HG03135 (cell line): ENCODE measurements at regions not wholly inside any gene's neighbourhood (a gene's known extent, or its start where the extent isn't known, plus 50 kb on each side); places are given as distances from the start of the nearest gene placed in this dataset.
"Not testable (repeated sequence)": the region's sequence is repeated elsewhere in the genome, so short reads cannot be mapped to it uniquely, and the experiment has no call there.

Experiments used
- ATAC-seq: cut with Tn5 transposase; IDR thresholded peaks from one replicate; pipeline ENCODE4 v1.9.1; 2021; ENCODE audit warnings: mild to moderate bottlenecking, moderate library complexity; ENCODE audit not compliant: unreplicated experiment

- ATAC-seq: no peak
Measured at GRCh38 chr18:46224181-46224775, 120.1 kb downstream of the HAUS1 start.

- no peak for ATAC-seq
Measured at GRCh38 chr18:46226461-46226860, 122.3 kb downstream of the HAUS1 start.

- ATAC-seq: not testable (repeated sequence)
Measured at GRCh38 chr18:46229641-46230040, 125.5 kb downstream of the HAUS1 start.

DNA sequence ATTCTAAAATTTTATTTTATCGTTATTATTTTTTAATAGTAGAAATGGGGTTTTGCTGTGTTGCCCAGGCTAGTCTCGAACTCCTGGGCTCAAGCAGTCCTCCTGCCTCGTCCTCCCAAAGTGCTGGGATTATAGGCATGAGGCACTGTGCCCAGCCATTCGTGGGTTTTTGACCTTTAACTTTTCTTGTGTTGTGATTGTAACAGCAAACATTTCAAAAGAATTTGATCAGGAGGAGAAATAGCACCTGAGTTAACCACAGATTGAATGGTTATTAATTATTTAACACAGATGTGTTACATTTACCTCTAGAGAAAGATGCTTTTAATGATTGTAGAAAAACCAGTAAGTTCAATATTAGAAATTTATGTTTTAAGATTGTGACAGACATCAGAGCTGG lies 132.0 kb downstream of the HAUS1 start:
- ATAC-seq: no peak

DNA sequence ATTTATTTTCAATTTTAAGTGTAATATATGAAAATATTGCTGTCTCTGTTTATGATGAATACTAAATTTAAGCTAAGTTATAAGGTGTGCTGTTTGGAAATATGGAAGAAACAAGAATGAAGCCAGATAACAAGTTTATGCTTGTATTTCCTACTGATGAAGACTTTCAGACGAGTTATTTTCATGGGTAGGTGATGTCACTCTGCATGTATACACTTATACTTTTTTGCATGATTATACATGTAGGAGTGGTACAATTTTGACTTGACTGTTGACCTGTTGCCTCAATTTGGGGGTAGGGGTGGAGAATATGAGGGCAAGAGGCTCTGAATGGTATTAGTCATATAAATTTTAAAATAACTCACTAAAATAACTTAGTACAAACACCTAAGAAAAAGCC lies 133.7 kb downstream of the HAUS1 start:
- ATAC-seq: no peak

DNA sequence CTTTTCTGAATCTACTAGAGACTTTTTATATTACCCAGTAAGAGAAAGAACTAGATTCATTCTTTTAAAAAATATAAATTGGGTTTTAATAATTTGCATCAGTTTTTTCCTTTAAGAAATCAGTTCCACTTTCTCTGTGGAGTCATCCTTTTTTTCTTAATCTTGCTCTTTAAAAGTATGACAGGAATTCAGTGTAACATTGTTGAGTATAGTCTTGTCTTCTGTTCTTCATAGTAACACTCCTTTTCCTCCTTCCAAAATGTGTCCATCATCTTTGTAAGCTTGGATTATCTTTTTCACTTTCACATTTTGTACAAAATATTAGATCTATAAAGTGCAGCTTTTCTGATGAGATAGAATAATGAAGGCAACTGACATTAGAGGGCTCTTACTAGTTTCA lies 135.4 kb downstream of the HAUS1 start:
- ATAC-seq: no peak

DNA sequence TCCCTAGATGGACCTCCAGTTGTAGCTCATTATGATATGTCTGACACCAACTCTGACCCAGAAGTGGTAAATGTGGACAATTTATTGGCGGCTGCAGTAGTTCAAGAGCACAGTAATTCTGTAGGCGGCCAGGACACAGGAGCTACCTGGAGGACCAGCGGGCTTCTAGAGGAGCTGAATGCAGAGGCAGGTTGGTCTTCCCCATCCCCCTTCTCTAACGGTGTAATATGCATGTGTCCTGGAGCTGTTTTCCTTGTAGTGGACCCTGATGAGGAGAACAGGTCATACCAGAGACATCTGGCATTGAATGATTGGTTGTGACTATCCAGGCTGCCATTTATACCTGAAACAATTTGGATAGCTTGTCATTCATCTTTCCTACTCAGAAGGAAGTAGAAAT lies 135.8 kb downstream of the HAUS1 start:
- no peak for ATAC-seq

DNA sequence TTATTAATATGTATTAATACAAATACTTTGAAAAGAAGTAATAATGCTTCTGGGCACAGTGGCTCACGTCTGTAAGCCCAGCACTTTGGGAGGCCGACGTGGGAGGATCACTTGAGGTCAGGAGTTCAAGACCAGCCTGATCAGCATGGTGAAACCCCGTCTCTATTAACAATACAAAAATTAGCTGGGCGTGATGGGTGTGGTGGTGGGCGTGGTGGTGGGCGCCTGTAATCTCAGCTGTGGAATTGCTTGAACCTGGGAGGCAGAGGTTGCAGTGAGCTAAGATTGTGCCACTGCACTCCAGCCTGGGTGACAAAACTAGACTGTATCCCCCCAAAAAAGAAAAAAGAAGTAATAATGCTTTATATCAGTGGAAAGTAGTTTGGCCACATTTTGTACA lies 137.2 kb downstream of the HAUS1 start:
- ATAC-seq: not testable (repeated sequence)

DNA sequence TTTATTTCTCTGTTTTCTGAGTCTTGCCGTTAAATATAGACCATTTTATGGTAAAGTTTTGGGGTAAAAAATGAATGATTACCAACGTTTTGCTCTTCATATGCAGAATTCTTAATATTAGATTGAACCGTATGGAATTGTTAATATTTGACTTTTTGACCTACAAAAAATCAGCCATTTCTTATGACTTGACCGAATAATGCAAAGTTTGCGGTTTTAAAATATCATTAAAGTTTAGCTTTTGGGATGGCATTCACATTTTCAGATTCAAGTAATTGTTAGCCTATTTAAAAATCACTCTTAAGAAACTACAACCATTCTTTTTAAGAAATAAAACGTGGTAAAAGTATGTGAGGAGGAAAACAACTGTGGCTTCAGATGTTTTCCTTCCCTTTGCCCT lies 138.0 kb downstream of the HAUS1 start:
- ATAC-seq: no peak

DNA sequence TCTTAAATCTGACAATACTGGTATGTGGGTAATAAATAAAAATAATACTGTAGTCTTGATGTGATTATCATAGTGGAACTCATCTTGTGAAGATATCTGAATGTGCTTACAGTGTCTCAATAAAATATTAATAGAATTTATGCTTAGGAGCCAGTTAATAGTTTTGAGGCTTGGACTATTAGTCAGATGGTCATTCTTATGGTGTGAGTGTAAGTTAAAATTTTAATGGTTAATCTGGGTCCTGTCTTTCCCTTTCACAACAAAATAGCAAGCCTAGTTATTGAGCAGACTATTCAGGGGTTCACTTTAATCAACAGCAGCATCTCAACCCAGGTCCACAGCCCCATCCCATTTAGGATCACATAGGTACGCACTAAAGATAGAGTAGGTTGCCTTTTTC lies 138.9 kb downstream of the HAUS1 start:
- ATAC-seq: no peak

DNA sequence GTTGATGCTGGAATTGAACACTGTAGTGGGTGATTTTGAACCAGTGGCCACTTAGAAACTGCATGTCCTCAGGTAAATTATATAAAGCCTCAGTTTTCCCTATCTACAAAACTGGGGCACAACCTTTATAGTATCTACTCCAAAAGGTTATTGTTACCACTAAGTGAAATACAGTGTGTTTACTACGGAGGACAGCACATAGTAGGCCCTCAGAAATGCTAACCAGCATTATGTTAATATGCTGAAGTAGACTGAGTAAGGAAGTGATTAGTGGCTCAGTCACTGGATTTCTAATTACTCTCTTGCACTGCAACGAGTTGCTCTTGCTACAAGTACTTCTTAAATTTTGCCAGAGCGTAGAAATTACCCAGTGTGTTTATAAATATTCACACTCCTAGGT lies 139.5 kb downstream of the HAUS1 start:
- no peak for ATAC-seq

DNA sequence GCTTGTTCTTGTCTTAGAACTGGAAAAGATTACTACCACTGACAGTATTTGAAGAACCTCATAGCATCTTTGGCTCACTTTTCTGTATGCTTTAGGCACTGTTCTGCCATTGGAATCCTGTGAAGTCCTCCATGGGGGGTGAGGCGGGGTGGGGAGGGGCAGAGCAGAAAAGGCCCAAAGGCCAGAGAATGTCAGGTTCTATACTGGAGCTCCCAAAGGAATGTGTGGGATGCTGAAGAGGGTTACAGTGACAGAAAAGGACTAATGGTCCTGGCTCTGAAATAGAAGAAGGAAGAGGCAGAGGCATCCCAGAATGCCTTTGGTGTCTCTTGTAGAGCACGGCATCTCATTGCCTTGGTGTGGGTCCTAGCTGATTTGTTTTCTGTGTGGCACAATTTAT lies 141.9 kb downstream of the HAUS1 start:
- no peak for ATAC-seq

DNA sequence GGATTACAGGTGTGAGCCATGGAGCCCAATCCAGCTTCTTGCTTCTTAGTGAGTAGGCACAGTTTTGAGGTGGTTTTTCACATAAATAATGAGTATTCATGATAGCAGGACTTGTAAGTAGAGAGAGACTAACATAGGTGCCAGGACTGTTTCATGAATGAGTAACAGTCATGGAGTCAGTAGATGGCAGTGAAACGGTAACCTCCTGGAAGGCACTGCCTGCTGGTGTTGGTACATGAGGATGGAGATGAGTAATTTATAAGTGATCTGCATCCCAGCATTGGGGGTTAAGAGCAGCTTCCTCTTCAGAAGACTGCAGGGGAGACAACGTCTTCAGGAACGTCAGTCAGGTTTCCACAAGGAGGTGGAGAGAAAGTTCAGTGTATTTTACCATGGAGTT lies 143.8 kb downstream of the HAUS1 start:
- ATAC-seq: no peak

DNA sequence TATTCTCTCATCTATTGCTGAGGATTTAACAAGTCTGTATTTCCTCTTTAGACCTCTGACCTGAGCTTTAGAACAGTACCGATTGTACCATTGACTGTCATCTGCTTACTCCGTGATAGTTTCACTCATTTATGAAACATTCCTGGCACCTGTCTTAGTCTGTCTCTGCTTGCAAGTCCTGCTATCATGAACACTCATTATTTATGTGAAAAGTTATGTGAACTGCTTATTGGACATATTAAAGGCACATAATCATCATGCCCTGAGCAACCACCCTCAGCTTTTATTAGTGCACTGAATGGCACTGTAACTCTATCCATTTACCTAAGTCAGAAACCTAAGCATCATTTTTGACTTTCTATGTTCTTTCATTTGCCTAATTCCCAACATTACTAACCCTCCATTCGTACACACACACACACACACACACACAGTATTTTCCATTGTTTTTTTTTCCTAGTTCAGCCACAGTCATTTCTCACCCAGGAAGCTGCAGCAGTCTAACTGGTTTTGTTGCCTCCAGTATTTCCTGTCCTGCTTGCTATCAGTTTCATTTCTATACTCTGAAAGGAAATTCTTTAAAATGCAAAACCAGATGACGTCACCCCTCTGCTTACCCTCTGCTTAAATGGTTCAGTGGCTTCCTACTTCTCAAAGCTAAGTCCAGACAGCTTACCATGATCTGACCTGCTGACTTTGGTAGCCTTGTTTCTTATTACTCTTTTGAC lies 146.1 kb downstream of the HAUS1 start:
- peak; percentile 95 for ATAC-seq

DNA sequence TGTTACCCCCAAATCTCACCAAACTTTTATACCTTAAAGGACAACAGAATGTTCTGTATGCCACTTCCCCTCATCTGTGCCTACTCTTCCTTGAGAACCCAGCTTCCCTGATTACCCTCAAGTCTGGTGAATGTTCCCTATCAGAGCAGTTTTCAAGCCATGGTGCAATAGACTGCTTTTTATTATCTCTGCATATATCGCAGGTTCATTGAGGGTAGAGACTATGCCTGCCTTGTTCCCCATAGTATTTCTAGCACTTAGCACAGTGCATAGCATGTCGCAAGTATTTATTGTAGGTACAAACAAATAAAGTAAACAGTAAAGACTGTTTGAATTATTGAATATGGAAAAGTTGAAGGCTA lies 146.6 kb downstream of the HAUS1 start:
- ATAC-seq: peak; percentile 24

- ATAC-seq: no peak
Measured at GRCh38 chr18:46252759-46253158, 148.6 kb downstream of the HAUS1 start.

- no peak for ATAC-seq
Measured at GRCh38 chr18:46253498-46253897, 149.3 kb downstream of the HAUS1 start.

DNA sequence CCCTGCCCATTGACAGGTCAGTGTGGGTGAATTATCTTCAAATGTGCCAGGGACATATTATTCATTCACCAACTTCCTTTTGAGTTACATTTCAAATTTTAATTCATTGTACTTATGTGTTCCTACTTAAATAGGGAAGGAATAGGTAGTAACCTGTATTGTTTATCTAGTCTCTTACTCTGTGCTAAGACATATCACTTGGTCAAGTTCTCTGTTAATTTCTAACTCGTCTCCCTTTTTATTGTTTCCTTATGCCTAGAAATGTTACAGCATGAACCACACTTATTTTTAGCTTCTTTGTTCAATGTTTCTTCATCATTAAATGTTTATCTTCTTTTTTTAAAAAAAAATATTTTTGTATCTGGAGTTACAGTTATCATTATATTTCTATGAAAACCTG lies 151.9 kb downstream of the HAUS1 start:
- ATAC-seq: no peak

GRCh38 chr18:46257366-46257765 lies 153.2 kb downstream of the HAUS1 start:
- ATAC-seq: no peak

GRCh38 chr18:46260016-46260878 lies 156.1 kb downstream of the HAUS1 start:
- no peak for ATAC-seq

DNA sequence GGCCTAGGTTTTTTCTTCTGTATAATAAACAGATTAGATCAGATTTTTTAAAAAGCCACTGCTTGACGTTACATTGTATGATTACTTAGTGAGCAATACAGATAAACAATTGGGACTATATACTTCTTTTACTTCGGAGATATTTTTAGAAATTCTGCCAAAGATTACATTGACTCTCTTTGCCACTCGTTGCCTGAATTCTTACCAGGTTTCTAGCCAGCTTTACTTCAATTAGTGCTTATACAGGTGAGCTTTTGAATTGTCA lies 156.6 kb downstream of the HAUS1 start:
- ATAC-seq: no peak

DNA sequence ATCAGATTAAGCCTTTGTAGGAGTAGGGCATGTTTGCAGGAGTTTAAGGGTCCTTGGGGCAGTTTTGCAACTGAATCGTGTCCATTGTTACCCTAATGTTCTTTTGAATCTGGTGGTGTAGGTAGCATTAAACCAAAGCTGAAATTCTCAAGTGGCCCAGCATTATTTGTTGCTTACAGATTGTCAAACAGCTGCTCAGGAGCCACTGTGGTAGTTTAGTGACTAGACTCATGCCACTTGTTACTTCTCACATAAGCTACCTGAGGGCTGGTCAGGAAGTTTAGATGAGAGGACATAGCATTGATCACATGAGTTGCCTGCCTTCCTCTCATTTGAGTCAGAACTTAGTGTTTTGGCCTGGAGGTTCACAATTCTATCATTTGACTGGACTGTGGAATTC lies 157.6 kb downstream of the HAUS1 start:
- ATAC-seq: no peak
